ENCODE measurements at regions not wholly inside any gene's neighbourhood (a gene's known extent, or its start where the extent isn't known, plus 50 kb on each side); places are given as distances from the start of the nearest gene placed in this dataset.

DNA sequence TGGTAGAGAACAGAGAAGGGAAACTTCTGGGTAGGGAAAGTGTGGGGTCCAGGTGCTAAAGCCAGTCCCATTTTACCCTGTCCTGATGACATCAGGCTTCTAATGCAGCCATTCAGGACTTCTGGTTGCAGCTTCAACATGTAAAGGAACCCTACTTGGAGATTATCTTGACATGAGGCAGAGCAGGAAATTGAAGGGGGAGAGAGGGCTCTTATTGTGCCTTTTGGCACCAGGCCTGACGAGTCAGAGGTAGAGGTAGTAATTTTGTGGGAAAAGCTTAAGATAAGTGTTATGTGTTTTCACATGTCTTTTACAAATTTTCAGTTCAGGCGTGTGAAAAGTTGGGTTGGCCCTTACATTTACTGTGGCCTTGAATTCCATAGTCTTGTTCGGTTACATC lies 102.4 kb upstream of the APC start (continued):
- TF ChIP-seq OVOL2 (CRISPR knock-in tag; IDR thresholded peaks at IDR 0.05; ENCODE audit: borderline replicate concordance) (no peak), ZNF219 (CRISPR knock-in tag; IDR thresholded peaks at IDR 0.05; ENCODE audit: borderline replicate concordance) (no peak), ZBTB21 (CRISPR knock-in tag; IDR thresholded peaks at IDR 0.05; ENCODE audit: borderline replicate concordance) (no peak)
- TF ChIP-seq, protein P1, sequence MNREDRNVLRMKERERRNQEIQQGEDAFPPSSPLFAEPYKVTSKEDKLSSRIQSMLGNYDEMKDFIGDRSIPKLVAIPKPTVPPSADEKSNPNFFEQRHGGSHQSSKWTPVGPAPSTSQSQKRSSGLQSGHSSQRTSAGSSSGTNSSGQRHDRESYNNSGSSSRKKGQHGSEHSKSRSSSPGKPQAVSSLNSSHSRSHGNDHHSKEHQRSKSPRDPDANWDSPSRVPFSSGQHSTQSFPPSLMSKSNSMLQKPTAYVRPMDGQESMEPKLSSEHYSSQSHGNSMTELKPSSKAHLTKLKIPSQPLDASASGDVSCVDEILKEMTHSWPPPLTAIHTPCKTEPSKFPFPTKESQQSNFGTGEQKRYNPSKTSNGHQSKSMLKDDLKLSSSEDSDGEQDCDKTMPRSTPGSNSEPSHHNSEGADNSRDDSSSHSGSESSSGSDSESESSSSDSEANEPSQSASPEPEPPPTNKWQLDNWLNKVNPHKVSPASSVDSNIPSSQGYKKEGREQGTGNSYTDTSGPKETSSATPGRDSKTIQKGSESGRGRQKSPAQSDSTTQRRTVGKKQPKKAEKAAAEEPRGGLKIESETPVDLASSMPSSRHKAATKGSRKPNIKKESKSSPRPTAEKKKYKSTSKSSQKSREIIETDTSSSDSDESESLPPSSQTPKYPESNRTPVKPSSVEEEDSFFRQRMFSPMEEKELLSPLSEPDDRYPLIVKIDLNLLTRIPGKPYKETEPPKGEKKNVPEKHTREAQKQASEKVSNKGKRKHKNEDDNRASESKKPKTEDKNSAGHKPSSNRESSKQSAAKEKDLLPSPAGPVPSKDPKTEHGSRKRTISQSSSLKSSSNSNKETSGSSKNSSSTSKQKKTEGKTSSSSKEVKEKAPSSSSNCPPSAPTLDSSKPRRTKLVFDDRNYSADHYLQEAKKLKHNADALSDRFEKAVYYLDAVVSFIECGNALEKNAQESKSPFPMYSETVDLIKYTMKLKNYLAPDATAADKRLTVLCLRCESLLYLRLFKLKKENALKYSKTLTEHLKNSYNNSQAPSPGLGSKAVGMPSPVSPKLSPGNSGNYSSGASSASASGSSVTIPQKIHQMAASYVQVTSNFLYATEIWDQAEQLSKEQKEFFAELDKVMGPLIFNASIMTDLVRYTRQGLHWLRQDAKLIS (CRISPR knock-in tag; IDR thresholded peaks at IDR 0.05; ENCODE audit: borderline replicate concordance), result no peak
- TF ChIP-seq, protein P2, sequence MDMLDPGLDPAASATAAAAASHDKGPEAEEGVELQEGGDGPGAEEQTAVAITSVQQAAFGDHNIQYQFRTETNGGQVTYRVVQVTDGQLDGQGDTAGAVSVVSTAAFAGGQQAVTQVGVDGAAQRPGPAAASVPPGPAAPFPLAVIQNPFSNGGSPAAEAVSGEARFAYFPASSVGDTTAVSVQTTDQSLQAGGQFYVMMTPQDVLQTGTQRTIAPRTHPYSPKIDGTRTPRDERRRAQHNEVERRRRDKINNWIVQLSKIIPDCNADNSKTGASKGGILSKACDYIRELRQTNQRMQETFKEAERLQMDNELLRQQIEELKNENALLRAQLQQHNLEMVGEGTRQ (CRISPR knock-in tag; IDR thresholded peaks at IDR 0.05), result no peak
- TF ChIP-seq, protein P3, sequence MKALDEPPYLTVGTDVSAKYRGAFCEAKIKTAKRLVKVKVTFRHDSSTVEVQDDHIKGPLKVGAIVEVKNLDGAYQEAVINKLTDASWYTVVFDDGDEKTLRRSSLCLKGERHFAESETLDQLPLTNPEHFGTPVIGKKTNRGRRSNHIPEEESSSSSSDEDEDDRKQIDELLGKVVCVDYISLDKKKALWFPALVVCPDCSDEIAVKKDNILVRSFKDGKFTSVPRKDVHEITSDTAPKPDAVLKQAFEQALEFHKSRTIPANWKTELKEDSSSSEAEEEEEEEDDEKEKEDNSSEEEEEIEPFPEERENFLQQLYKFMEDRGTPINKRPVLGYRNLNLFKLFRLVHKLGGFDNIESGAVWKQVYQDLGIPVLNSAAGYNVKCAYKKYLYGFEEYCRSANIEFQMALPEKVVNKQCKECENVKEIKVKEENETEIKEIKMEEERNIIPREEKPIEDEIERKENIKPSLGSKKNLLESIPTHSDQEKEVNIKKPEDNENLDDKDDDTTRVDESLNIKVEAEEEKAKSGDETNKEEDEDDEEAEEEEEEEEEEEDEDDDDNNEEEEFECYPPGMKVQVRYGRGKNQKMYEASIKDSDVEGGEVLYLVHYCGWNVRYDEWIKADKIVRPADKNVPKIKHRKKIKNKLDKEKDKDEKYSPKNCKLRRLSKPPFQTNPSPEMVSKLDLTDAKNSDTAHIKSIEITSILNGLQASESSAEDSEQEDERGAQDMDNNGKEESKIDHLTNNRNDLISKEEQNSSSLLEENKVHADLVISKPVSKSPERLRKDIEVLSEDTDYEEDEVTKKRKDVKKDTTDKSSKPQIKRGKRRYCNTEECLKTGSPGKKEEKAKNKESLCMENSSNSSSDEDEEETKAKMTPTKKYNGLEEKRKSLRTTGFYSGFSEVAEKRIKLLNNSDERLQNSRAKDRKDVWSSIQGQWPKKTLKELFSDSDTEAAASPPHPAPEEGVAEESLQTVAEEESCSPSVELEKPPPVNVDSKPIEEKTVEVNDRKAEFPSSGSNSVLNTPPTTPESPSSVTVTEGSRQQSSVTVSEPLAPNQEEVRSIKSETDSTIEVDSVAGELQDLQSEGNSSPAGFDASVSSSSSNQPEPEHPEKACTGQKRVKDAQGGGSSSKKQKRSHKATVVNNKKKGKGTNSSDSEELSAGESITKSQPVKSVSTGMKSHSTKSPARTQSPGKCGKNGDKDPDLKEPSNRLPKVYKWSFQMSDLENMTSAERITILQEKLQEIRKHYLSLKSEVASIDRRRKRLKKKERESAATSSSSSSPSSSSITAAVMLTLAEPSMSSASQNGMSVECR (CRISPR knock-in tag; IDR thresholded peaks at IDR 0.05; ENCODE audit: borderline replicate concordance), result no peak

DNA sequence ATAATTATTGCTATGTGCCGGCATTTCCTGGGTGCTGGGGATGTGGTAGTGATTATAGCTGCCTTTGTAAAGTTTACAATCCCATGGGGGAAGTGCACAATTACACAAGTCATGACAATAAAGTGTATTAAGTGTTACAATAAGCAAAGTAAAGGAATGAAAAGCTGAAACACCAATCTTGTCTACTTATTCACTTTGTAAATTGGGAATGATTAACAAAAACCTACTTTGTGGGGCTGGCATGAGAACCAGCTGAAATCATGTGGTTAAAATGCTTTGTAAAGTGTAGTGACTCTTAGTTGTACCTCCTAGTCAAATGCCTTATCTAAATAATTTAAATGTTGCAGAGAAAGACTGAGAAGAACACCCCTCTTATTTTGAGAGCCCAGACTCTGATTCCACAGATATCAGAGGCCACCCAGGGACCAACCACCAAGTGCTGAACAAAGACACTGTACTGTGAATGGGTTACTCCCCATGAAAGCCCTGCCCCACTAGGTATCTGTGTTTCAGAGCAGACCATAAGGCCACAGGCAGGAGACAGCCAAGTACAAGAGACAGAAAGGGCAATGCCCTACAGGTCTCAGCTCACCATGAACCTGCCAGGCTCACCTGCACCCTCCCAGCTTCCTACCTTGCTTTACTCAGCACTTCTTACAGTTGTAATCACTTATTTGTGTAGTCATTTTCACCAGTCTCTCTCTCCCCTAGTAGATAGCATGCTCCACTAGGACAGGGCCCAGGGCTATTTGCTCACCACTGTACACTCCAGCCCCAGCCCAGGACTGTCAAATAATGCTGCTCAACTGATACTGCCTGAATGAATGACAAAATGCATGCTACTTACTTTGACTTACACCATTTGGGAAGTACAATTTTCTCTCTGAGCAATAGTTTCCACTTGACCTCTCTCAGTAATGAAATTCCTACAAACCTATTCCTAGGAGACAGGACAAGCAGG lies 101.6 kb upstream of the APC start:
- H3K36me3 Mint-ChIP-seq, result 0 out of 2 replicates have a peak, but pooled peaks cover 4% of the 10 kb centered on the region
- ChIA-PET CTCF (no interaction called here), POLR2A (interaction anchor here (0.6 kb wide), 1 partner anchor 215 kb away, joined by 4 read pairs; no protein-coding TSS in a partner anchor)
- peaks cover 16% of the 10 kb centered on the region for H3K9me3 Mint-ChIP-seq
- TF ChIP-seq, protein P4, sequence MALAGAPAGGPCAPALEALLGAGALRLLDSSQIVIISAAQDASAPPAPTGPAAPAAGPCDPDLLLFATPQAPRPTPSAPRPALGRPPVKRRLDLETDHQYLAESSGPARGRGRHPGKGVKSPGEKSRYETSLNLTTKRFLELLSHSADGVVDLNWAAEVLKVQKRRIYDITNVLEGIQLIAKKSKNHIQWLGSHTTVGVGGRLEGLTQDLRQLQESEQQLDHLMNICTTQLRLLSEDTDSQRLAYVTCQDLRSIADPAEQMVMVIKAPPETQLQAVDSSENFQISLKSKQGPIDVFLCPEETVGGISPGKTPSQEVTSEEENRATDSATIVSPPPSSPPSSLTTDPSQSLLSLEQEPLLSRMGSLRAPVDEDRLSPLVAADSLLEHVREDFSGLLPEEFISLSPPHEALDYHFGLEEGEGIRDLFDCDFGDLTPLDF (CRISPR knock-in tag; IDR thresholded peaks at IDR 0.05), result no peak
- TF ChIP-seq, protein P5, sequence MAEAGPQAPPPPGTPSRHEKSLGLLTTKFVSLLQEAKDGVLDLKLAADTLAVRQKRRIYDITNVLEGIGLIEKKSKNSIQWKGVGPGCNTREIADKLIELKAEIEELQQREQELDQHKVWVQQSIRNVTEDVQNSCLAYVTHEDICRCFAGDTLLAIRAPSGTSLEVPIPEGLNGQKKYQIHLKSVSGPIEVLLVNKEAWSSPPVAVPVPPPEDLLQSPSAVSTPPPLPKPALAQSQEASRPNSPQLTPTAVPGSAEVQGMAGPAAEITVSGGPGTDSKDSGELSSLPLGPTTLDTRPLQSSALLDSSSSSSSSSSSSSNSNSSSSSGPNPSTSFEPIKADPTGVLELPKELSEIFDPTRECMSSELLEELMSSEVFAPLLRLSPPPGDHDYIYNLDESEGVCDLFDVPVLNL (CRISPR knock-in tag; IDR thresholded peaks at IDR 0.05; ENCODE audit: borderline replicate concordance, low read depth), result no peak
- peaks cover 8% of the 10 kb centered on the region for H3K4me1 Mint-ChIP-seq
- ATAC-seq (no peak; the same call in 1 of the 2 replicates), DNase-seq (ENCODE audit: low spot score) (no peak)
- no peak overlapping the region for H3K4me3 Mint-ChIP-seq
- H3K27ac Mint-ChIP-seq, result no peak overlapping the region
- no peaks in the 10 kb centered on the region for H3K27me3 Mint-ChIP-seq (ENCODE audit: low read depth)

DNA sequence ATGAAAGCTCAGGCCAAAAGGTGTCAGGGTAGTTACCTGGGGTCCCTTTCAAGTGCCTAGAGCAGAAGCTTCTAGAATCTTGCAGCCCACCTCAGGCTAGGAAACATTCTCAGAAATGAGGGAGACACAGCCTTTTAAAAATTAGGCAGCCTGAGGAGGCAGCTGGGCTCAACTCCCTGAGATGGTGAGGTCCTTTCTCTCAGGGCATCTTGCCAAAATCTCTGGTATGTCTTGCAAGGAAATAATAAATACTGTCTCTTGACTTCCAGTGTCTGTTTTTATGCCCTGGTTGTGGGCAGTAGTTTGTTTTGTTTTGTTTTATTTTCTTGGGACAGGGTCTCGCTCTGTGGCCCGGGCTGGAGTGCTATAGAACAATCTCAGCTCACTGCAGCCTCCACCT lies 100.9 kb upstream of the APC start:
- Mint-ChIP-seq H3K27me3 (ENCODE audit: low read depth) (no peaks in the 10 kb centered on the region), H3K4me1 (peaks cover 8% of the 10 kb centered on the region), H3K36me3 (0 out of 2 replicates have a peak, but pooled peaks cover 3% of the 10 kb centered on the region), H3K27ac (no peak overlapping the region), H3K4me3 (no peak overlapping the region), H3K9me3 (peaks cover 9% of the 10 kb centered on the region)
- no peak for DNase-seq (ENCODE audit: low spot score)
- TF ChIP-seq, protein P6, sequence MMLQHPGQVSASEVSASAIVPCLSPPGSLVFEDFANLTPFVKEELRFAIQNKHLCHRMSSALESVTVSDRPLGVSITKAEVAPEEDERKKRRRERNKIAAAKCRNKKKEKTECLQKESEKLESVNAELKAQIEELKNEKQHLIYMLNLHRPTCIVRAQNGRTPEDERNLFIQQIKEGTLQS (CRISPR knock-in tag; conservative IDR thresholded peaks at IDR 0.05), result no peak
- TF ChIP-seq NR3C1 (CRISPR knock-in tag; conservative IDR thresholded peaks at IDR 0.05; ENCODE audit: low read depth), result no peak
- no peak for TF ChIP-seq ZNF671 (CRISPR knock-in tag; IDR thresholded peaks at IDR 0.05)
- TF ChIP-seq, protein P7, sequence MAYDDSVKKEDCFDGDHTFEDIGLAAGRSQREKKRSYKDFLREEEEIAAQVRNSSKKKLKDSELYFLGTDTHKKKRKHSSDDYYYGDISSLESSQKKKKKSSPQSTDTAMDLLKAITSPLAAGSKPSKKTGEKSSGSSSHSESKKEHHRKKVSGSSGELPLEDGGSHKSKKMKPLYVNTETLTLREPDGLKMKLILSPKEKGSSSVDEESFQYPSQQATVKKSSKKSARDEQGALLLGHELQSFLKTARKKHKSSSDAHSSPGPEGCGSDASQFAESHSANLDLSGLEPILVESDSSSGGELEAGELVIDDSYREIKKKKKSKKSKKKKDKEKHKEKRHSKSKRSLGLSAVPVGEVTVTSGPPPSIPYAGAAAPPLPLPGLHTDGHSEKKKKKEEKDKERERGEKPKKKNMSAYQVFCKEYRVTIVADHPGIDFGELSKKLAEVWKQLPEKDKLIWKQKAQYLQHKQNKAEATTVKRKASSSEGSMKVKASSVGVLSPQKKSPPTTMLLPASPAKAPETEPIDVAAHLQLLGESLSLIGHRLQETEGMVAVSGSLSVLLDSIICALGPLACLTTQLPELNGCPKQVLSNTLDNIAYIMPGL (CRISPR knock-in tag; IDR thresholded peaks at IDR 0.05), result no peak
- TF ChIP-seq MXD4 (CRISPR knock-in tag; IDR thresholded peaks at IDR 0.05; ENCODE audit: borderline replicate concordance), result no peak
- TF ChIP-seq SMAD3 (CRISPR knock-in tag; IDR thresholded peaks at IDR 0.05; ENCODE audit: borderline replicate concordance), result no peak
- TF ChIP-seq IRF2 (CRISPR knock-in tag; IDR thresholded peaks at IDR 0.05; ENCODE audit: borderline replicate concordance, low read depth), result no peak
- TF ChIP-seq OVOL2 (CRISPR knock-in tag; IDR thresholded peaks at IDR 0.05; ENCODE audit: borderline replicate concordance), result no peak
- no peak for ATAC-seq
- CTCF ChIA-PET, result no interaction called here
- POLR2A ChIA-PET, result no interaction called here

All from WTC11 (cell line).